ENCODE measurements at regions not wholly inside any gene's neighbourhood (a gene's known extent, or its start where the extent isn't known, plus 50 kb on each side); places are given as distances from the start of the nearest gene placed in this dataset.

DNA sequence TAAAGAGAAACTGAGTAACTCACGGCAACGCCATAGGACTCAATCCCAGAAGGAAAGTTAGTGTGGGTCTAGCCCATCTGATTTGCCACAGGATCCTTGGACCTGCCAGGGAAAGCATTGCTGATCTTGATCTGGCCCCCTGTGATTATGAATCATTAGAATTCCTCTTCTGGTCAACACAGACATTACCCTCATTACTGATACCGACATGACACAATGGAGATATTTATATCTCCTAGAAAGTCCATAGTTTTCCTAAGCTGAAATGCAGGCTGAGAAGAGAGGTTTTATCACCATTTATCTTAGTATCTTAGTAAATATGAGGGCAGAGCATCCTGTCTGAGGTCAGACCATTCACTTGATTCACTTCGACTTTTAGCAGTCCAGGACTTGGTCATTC is 75.5 kb upstream of the CCDC68 start:
- H3K4me3 ChIP-seq (ENCODE audit: control insufficient read depth, low read depth, low read length): no peak overlapping the region
- DNase-seq (ENCODE audit: low read depth): no peak
- TF ChIP-seq CTCF (IDR thresholded peaks at IDR 0.05; ENCODE audit: control insufficient read depth, insufficient read depth, low read depth, low read length, missing control alignments): no peak

DNA sequence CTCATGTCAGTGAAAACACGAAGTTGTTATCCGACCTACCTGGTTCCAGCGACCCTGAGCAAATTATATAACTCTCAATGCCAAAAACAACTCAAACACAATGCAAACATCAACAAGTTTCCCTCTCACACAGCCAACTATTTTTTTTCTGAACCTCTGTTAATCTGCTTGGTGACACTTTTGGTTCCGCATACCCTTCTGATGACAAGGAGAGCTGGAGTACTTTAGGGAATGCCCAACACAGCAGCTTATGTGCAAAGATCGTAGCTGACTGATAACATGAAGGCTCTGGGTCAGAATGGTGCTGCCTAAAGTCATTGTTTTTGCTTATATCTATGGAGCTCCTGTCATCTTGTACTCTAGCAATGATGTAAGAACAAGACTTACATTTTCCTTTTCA is 72.7 kb upstream of the CCDC68 start:
- DNase-seq (ENCODE audit: low read depth): no peak
- no peak for TF ChIP-seq CTCF (IDR thresholded peaks at IDR 0.05; ENCODE audit: control insufficient read depth, insufficient read depth, low read depth, low read length, missing control alignments)
- H3K4me3 ChIP-seq (ENCODE audit: control insufficient read depth, low read depth, low read length): no peak overlapping the region

- H3K4me3 ChIP-seq (ENCODE audit: control insufficient read depth, low read depth, low read length): no peak overlapping the region
- DNase-seq (ENCODE audit: low read depth): no peak
- TF ChIP-seq CTCF (IDR thresholded peaks at IDR 0.05; ENCODE audit: control insufficient read depth, insufficient read depth, low read depth, low read length, missing control alignments): no peak
Observed at GRCh38 chr18:55031576-55031975, 72.3 kb upstream of the CCDC68 start.

DNA sequence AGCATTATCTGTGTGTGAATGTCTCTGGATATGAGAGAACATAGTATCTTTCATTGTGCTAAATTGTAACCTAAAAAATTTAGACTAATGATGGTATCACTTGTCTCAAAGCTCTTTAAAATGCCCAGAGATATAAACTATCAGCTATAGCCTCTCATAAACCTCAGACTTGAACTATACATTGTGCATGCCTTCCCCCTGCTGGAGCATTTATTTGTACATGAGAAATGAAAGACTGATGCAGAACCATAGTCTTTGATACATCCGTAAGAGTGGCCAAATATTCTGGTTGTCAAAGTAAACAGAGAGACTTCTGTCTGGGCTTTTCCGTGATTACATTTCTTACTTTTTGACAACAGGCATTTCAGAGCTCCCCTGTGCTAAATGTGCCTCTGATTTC is 71.9 kb upstream of the CCDC68 start:
- DNase-seq (ENCODE audit: low read depth): no peak
- no peak overlapping the region for H3K4me3 ChIP-seq (ENCODE audit: control insufficient read depth, low read depth, low read length)
- TF ChIP-seq CTCF (IDR thresholded peaks at IDR 0.05; ENCODE audit: control insufficient read depth, insufficient read depth, low read depth, low read length, missing control alignments): no peak

- no peak for TF ChIP-seq CTCF (IDR thresholded peaks at IDR 0.05; ENCODE audit: control insufficient read depth, insufficient read depth, low read depth, low read length, missing control alignments)
- H3K4me3 ChIP-seq (ENCODE audit: control insufficient read depth, low read depth, low read length): no peak overlapping the region
- DNase-seq (ENCODE audit: low read depth): no peak
Observed at GRCh38 chr18:55024564-55024963, 65.3 kb upstream of the CCDC68 start.

GRCh38 chr18:55018602-55019001 is 59.3 kb upstream of the CCDC68 start:
- no peak for TF ChIP-seq CTCF (IDR thresholded peaks at IDR 0.05; ENCODE audit: control insufficient read depth, insufficient read depth, low read depth, low read length, missing control alignments)
- DNase-seq (ENCODE audit: low read depth): peak; percentile 48
- no peak overlapping the region for H3K4me3 ChIP-seq (ENCODE audit: control insufficient read depth, low read depth, low read length)

GRCh38 chr18:55014095-55014494 is 54.8 kb upstream of the CCDC68 start:
- no peak for DNase-seq (ENCODE audit: low read depth)
- no peak overlapping the region for H3K4me3 ChIP-seq (ENCODE audit: control insufficient read depth, low read depth, low read length)
- TF ChIP-seq CTCF (IDR thresholded peaks at IDR 0.05; ENCODE audit: control insufficient read depth, insufficient read depth, low read depth, low read length, missing control alignments): no peak

Data from AG09309 (cell line).